HEK293 (cell line): ENCODE measurements at regions not wholly inside any gene's neighbourhood (a gene's known extent, or its start where the extent isn't known, plus 50 kb on each side); places are given as distances from the start of the nearest gene placed in this dataset.

Experiments
- CTCF ChIA-PET: fragments of 350-600 bp; formaldehyde crosslinking; extraction: SDS; loops from one replicate; lab custom pipeline; 2021; ENCODE audit warnings: antibody characterized with exemption; lab: Yijun Ruan, JAX
- POLR2A ChIA-PET: fragments of 300-600 bp; formaldehyde crosslinking; extraction: SDS; loops from one replicate; lab custom pipeline; 2020; ENCODE audit warnings: antibody characterized with exemption, inconsistent platforms; lab: Yijun Ruan, JAX
- H3K27ac ChIP-seq: fragments of 200-500 bp; sonication (Bioruptor generic); 2 replicates; pipeline ENCODE4 v1.5.1; 2014; ENCODE audit warnings: low read depth, low read length, control low read depth, inconsistent platforms; ENCODE audit errors: extremely low read depth
- H3K36me3 ChIP-seq, 2 experiments: fragments of 200-500 bp in 1 of 2; sonication (Bioruptor generic) in 1 of 2; 1 replicate in 1 of 2; 2 replicates in 1 of 2; pipeline ENCODE4 v1.5.1; 2014 to 2017; ENCODE audit warnings: inconsistent platforms in 2 of 2, low read length in 2 of 2; ENCODE audit not compliant: control insufficient read depth in 2 of 2, insufficient read depth in 1 of 2
- H3K4me1 ChIP-seq: fragments of 200-500 bp; sonication (Bioruptor generic); 2 replicates; pipeline ENCODE4 v1.5.1; 2014; ENCODE audit warnings: mild to moderate bottlenecking, low read length, inconsistent platforms; ENCODE audit not compliant: control insufficient read depth, insufficient read depth
- H3K4me3 ChIP-seq: 2 replicates; pipeline ENCODE4 v1.5.1; 2011; ENCODE audit warnings: low read depth, mild to moderate bottlenecking, control low read depth, low read length, moderate library complexity
- H3K9me3 ChIP-seq: fragments of 200-500 bp; sonication (Bioruptor generic); 2 replicates; pipeline ENCODE4 v1.5.1; 2014; ENCODE audit warnings: low read depth, low read length, inconsistent platforms; ENCODE audit not compliant: control insufficient read depth, insufficient read depth
- GLIS1 ChIP-seq: fragments of 450-650 bp; formaldehyde crosslinking; IDR thresholded peaks from 2 replicates; pipeline ENCODE4 v1.5.1; 2016; ENCODE audit warnings: missing biosample characterization, missing genetic modification characterization
- GLIS2 ChIP-seq: fragments of 450-650 bp; formaldehyde crosslinking; IDR thresholded peaks from 2 replicates; pipeline ENCODE4 v1.5.1; 2016; ENCODE audit warnings: missing biosample characterization, missing genetic modification characterization
- KLF9 ChIP-seq: fragments of 450-650 bp; formaldehyde crosslinking; IDR thresholded peaks from 2 replicates; pipeline ENCODE4 v1.5.1; 2016; ENCODE audit warnings: missing biosample characterization, missing genetic modification characterization, low read depth
- WT1 ChIP-seq: fragments of 450-650 bp; formaldehyde crosslinking; IDR thresholded peaks from 2 replicates; pipeline ENCODE4 v1.5.1; 2016; ENCODE audit warnings: missing biosample characterization, missing genetic modification characterization
- ZBTB21 ChIP-seq: fragments of 450-650 bp; formaldehyde crosslinking; IDR thresholded peaks from 2 replicates; pipeline ENCODE4 v1.5.1; 2017; ENCODE audit warnings: missing biosample characterization, missing genetic modification characterization
- ZFP3 ChIP-seq: fragments of 450-650 bp; formaldehyde crosslinking; IDR thresholded peaks from 2 replicates; pipeline ENCODE4 v1.5.1; 2016; ENCODE audit warnings: low read depth, missing biosample characterization, missing genetic modification characterization
- ZNF112 ChIP-seq: fragments of 450-650 bp; formaldehyde crosslinking; IDR thresholded peaks from 2 replicates; pipeline ENCODE4 v1.5.0; 2017; ENCODE audit warnings: missing biosample characterization, missing genetic modification characterization
- ZNF138 ChIP-seq: fragments of 450-650 bp; formaldehyde crosslinking; IDR thresholded peaks from 2 replicates; pipeline ENCODE4 v1.5.1; 2016; ENCODE audit warnings: missing biosample characterization, missing genetic modification characterization, borderline replicate concordance
- ZNF19 ChIP-seq: fragments of 450-650 bp; formaldehyde crosslinking; IDR thresholded peaks from 2 replicates; pipeline ENCODE4; 2016; ENCODE audit warnings: missing biosample characterization, missing genetic modification characterization, low read depth
- ZNF292 ChIP-seq: fragments of 450-650 bp; formaldehyde crosslinking; IDR thresholded peaks from 2 replicates; pipeline ENCODE4 v1.5.1; 2016; ENCODE audit warnings: low read depth, missing biosample characterization, missing genetic modification characterization, borderline replicate concordance
- ZNF335 ChIP-seq: fragments of 450-650 bp; formaldehyde crosslinking; conservative IDR thresholded peaks from 2 replicates; pipeline ENCODE4 v1.5.1; 2016; ENCODE audit warnings: missing biosample characterization, missing genetic modification characterization
- ZNF501 ChIP-seq: fragments of 450-650 bp; formaldehyde crosslinking; IDR thresholded peaks from 2 replicates; pipeline ENCODE4 v1.5.1; 2016; ENCODE audit warnings: missing biosample characterization, missing genetic modification characterization
- ZNF530 ChIP-seq: fragments of 450-650 bp; formaldehyde crosslinking; IDR thresholded peaks from 2 replicates; pipeline ENCODE4 v1.5.1; 2016; ENCODE audit warnings: low read depth, missing biosample characterization, missing genetic modification characterization
- ZNF654 ChIP-seq: fragments of 450-650 bp; formaldehyde crosslinking; IDR thresholded peaks from 2 replicates; pipeline ENCODE4 v1.5.1; 2016; ENCODE audit warnings: low read depth, missing biosample characterization, missing genetic modification characterization
- ZNF76 ChIP-seq: fragments of 450-650 bp; formaldehyde crosslinking; IDR thresholded peaks from 2 replicates; pipeline ENCODE4; 2016; ENCODE audit warnings: low read depth, missing biosample characterization, missing genetic modification characterization, borderline replicate concordance
- ZNF843 ChIP-seq: fragments of 450-650 bp; formaldehyde crosslinking; IDR thresholded peaks from 2 replicates; pipeline ENCODE4 v1.5.1; 2016; ENCODE audit warnings: missing biosample characterization, missing genetic modification characterization
- TF ChIP-seq, protein P1 (sequence below): fragments of 450-650 bp; formaldehyde crosslinking; IDR thresholded peaks from 2 replicates; pipeline ENCODE4 v1.5.1; 2017; ENCODE audit warnings: missing biosample characterization, missing genetic modification characterization
- TF ChIP-seq, protein P2 (sequence below): fragments of 450-650 bp; IDR thresholded peaks from 2 replicates; pipeline ENCODE4 v1.5.1; 2018; ENCODE audit warnings: missing biosample characterization, mild to moderate bottlenecking, missing genetic modification characterization
- TF ChIP-seq, protein P3 (sequence below): fragments of 450-650 bp; formaldehyde crosslinking; IDR thresholded peaks from 2 replicates; pipeline ENCODE4 v1.5.1; 2016; ENCODE audit warnings: missing biosample characterization, missing genetic modification characterization

DNA sequence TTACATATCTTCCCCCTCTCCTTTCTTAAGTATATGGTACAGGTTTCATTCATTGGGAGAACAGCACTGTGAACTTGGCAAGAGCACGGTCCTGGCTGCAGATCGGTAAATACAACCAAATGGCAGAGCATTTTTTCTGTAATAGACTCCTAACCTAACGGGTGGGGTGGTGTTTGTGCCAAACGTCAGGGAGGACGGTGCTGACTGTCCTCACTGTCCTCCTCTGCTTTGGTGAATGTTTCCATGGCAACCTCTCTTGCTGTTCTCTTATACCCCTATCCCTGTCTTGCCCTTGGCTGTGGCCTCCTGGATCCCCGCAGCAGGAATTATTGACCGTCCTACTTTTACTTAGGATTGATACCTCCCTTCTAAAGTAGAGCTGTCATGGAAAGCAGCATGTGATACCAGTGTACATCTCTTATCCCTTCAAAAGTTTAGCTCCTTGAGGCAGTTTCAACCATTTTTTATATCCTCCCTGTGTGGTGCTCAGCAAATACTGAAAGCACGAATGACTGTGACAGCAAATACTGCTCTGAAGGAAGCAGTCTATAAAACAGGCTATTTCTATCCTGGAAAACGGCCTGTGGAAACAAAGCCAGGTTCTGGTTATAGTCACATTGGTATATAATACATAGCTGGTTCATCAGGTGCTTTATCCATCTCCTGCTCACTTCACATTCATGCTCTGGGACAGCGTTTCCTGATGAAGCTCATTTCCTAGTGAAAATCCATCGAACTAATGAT is 275.4 kb upstream of the C2CD4B start (continued):
- TF ChIP-seq ZNF530 (tag by site-specific recombination) (no peak), GLIS1 (tag by site-specific recombination) (no peak), ZNF843 (tag by site-specific recombination) (no peak), ZFP3 (tag by site-specific recombination) (no peak), ZBTB21 (tag by site-specific recombination) (no peak), ZNF654 (tag by site-specific recombination) (no peak)
- TF ChIP-seq, protein P1, sequence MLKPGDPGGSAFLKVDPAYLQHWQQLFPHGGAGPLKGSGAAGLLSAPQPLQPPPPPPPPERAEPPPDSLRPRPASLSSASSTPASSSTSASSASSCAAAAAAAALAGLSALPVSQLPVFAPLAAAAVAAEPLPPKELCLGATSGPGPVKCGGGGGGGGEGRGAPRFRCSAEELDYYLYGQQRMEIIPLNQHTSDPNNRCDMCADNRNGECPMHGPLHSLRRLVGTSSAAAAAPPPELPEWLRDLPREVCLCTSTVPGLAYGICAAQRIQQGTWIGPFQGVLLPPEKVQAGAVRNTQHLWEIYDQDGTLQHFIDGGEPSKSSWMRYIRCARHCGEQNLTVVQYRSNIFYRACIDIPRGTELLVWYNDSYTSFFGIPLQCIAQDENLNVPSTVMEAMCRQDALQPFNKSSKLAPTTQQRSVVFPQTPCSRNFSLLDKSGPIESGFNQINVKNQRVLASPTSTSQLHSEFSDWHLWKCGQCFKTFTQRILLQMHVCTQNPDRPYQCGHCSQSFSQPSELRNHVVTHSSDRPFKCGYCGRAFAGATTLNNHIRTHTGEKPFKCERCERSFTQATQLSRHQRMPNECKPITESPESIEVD (tag by site-specific recombination), result no peak
- TF ChIP-seq, protein P2, sequence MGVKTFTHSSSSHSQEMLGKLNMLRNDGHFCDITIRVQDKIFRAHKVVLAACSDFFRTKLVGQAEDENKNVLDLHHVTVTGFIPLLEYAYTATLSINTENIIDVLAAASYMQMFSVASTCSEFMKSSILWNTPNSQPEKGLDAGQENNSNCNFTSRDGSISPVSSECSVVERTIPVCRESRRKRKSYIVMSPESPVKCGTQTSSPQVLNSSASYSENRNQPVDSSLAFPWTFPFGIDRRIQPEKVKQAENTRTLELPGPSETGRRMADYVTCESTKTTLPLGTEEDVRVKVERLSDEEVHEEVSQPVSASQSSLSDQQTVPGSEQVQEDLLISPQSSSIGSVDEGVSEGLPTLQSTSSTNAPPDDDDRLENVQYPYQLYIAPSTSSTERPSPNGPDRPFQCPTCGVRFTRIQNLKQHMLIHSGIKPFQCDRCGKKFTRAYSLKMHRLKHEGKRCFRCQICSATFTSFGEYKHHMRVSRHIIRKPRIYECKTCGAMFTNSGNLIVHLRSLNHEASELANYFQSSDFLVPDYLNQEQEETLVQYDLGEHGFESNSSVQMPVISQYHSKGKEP (tag by site-specific recombination), result no peak

DNA sequence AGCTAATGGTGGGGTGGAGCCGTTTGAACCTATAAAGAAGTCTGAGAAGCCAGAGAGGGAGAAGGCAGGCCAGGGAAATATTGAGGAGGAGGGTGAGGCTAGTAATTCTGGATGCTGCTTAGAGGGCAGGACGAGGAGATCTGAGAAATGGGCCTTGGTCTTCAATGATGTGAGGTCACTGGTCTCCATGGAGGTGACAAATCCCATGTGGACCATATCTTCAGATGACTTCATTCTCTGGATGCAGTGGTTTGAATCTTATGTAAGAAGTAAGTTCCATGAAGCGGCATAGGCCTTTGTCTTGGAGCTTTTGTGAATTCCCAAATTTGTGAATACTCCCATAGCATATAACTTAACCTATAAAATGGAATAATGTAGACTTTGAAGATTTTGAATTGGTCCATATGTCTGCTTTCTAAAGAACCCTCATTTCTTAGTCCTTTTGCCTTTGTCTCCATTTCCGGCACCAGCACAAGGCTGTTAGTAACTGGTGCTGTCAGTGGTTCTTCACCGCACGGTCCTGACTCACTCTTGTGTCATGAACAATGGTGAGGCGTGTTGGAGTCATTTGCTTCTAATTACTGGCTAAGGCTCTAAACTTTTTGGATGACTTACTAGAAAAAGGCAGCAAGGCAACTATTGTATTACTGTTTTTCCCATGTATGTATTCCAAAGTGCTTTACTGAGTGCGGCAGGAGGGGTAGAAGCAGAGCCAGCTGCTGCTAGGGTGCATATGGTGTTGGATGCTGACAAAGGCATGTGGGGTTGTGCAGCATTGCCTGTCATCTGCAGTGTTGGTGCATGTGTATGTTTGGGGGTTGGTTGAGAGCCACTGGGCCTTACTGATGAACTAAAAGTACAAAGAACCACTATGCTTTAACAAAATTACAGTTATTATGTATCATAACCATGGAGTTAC is 279.3 kb upstream of the C2CD4B start:
- no peak overlapping the region for H3K4me3 ChIP-seq
- POLR2A ChIA-PET, result no interaction called here
- TF ChIP-seq ZNF501 (tag by site-specific recombination) (no peak), ZNF138 (tag by site-specific recombination) (no peak), ZNF19 (tag by site-specific recombination) (no peak), ZNF292 (tag by site-specific recombination) (no peak), KLF9 (tag by site-specific recombination) (no peak), GLIS2 (tag by site-specific recombination) (no peak), ZNF76 (tag by site-specific recombination) (no peak), ZNF335 (tag by site-specific recombination) (no peak), ZNF112 (tag by site-specific recombination) (no peak), WT1 (no peak)
- TF ChIP-seq, protein P3, sequence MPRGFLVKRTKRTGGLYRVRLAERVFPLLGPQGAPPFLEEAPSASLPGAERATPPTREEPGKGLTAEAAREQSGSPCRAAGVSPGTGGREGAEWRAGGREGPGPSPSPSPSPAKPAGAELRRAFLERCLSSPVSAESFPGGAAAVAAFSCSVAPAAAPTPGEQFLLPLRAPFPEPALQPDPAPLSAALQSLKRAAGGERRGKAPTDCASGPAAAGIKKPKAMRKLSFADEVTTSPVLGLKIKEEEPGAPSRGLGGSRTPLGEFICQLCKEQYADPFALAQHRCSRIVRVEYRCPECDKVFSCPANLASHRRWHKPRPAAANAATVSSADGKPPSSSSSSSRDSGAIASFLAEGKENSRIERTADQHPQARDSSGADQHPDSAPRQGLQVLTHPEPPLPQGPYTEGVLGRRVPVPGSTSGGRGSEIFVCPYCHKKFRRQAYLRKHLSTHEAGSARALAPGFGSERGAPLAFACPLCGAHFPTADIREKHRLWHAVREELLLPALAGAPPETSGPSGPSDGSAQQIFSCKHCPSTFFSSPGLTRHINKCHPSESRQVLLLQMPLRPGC (tag by site-specific recombination), result no peak

More for the DNA sequence above, 279.3 kb upstream of the C2CD4B start:
- Histone ChIP-seq H3K36me3 (no peaks in the 10 kb centered on the region), H3K9me3 (no peaks in the 10 kb centered on the region), H3K27ac (no peak overlapping the region), H3K4me1 (no peaks in the 10 kb centered on the region)
- CTCF ChIA-PET, result no interaction called here
